SK-N-SH treated with all-trans-retinoic acid at 6 μM for 48 hours (cell line): ENCODE measurements at regions not wholly inside any gene's neighbourhood (a gene's known extent, or its start where the extent isn't known, plus 50 kb on each side); places are given as distances from the start of the nearest gene placed in this dataset.

Experiments used
- ARNTL ChIP-seq: fragments of 450-650 bp; formaldehyde crosslinking; IDR thresholded peaks from 2 replicates; pipeline ENCODE4 v1.5.0; 2020; ENCODE audit warnings: low read depth, mild to moderate bottlenecking, moderate library complexity, borderline replicate concordance
- CSDC2 ChIP-seq: fragments of 250-450 bp; sonication (Bioruptor Pico); IDR thresholded peaks from 2 replicates; pipeline ENCODE4 v1.5.0; 2020; ENCODE audit warnings: mild to moderate bottlenecking, moderate library complexity
- CSRNP3 ChIP-seq: fragments of 250-450 bp; sonication (Bioruptor Pico); IDR thresholded peaks from 2 replicates; pipeline ENCODE4 v1.5.1; 2021; ENCODE audit warnings: mild to moderate bottlenecking, moderate library complexity
- GLIS3 ChIP-seq: fragments of 250-450 bp; sonication (Bioruptor Pico); IDR thresholded peaks from 2 replicates; pipeline ENCODE4 v1.5.0; 2020; ENCODE audit warnings: mild to moderate bottlenecking, moderate library complexity
- ISL1 ChIP-seq: fragments of 250-450 bp; sonication (Bioruptor Pico); IDR thresholded peaks from 2 replicates; pipeline ENCODE4 v2.1.2; 2022; ENCODE audit warnings: mild to moderate bottlenecking, moderate library complexity
- OSR1 ChIP-seq: fragments of 250-450 bp; sonication (Bioruptor Pico); IDR thresholded peaks from 2 replicates; pipeline ENCODE4 v1.8.0; 2022; ENCODE audit warnings: moderate library complexity, mild to moderate bottlenecking, inconsistent platforms
- PATZ1 ChIP-seq: fragments of 250-450 bp; sonication (Bioruptor Pico); IDR thresholded peaks from 2 replicates; pipeline ENCODE4 v1.8.0; 2020; ENCODE audit warnings: mild to moderate bottlenecking, moderate library complexity, borderline replicate concordance
- POU6F1 ChIP-seq: fragments of 250-450 bp; sonication (Bioruptor Pico); IDR thresholded peaks from 2 replicates; pipeline ENCODE4 v1.8.0; 2021; ENCODE audit warnings: low read depth, mild to moderate bottlenecking, moderate library complexity, borderline replicate concordance
- PPARA ChIP-seq: fragments of 250-450 bp; sonication (Bioruptor Pico); IDR thresholded peaks from 2 replicates; pipeline ENCODE4 v1.5.0; 2020; ENCODE audit warnings: mild to moderate bottlenecking, borderline replicate concordance
- RARB ChIP-seq: fragments of 250-450 bp; sonication (Bioruptor Pico); IDR thresholded peaks from 2 replicates; pipeline ENCODE4 v1.8.0; 2021; ENCODE audit warnings: mild to moderate bottlenecking, moderate library complexity
- TCF4 ChIP-seq: fragments of 250-450 bp; sonication (Bioruptor Pico); IDR thresholded peaks from 2 replicates; pipeline ENCODE4 v1.8.0; 2021; ENCODE audit warnings: mild to moderate bottlenecking, moderate library complexity, borderline replicate concordance
- ZFP3 ChIP-seq: fragments of 250-450 bp; sonication (Bioruptor Pico); IDR thresholded peaks from 2 replicates; pipeline ENCODE4 v1.5.0; 2020; ENCODE audit warnings: mild to moderate bottlenecking, moderate library complexity
- ZNF565 ChIP-seq: fragments of 450-650 bp; formaldehyde crosslinking; conservative IDR thresholded peaks from 2 replicates; pipeline ENCODE4 v1.5.0; 2020; ENCODE audit warnings: low read depth, mild to moderate bottlenecking, moderate library complexity

- TF ChIP-seq ZFP3 (CRISPR knock-in tag) (no peak), PPARA (CRISPR knock-in tag) (no peak), CSDC2 (CRISPR knock-in tag) (no peak), POU6F1 (CRISPR knock-in tag) (no peak), ARNTL (CRISPR knock-in tag) (no peak), RARB (CRISPR knock-in tag) (no peak), CSRNP3 (no peak), TCF4 (CRISPR knock-in tag) (no peak), GLIS3 (CRISPR knock-in tag) (no peak), PATZ1 (CRISPR knock-in tag) (no peak), ZNF565 (CRISPR knock-in tag) (no peak), ISL1 (CRISPR knock-in tag) (no peak), OSR1 (CRISPR knock-in tag) (no peak)
Observed at GRCh38 chr1:208515129-208515528, 270.9 kb upstream of the PLXNA2 start.
